Keratinocyte (primary cell): ENCODE measurements at regions not wholly inside any gene's neighbourhood (a gene's known extent, or its start where the extent isn't known, plus 50 kb on each side); places are given as distances from the start of the nearest gene placed in this dataset.

Source experiments
- CTCF ChIP-seq, 3 experiments: IDR thresholded peaks in 1 of 3; conservative IDR thresholded peaks in 1 of 3; optimal IDR thresholded peaks in 1 of 3; 2 replicates in 2 of 3; 3 replicates in 1 of 3; pipeline versions ENCODE3 to v1.5.1; 2011; ENCODE audit warnings: low read length in 3 of 3, mild to moderate bottlenecking in 3 of 3, moderate library complexity in 2 of 3, control low read depth in 1 of 3, inconsistent platforms in 1 of 3; ENCODE audit not compliant: insufficient read depth in 2 of 3; ENCODE audit errors: extremely low read depth in 1 of 3
- EZH2 ChIP-seq: IDR thresholded peaks from one replicate; pipeline ENCODE4 v1.6.1; 2012; ENCODE audit warnings: inconsistent platforms, mild to moderate bottlenecking, low read length, moderate library complexity

- TF ChIP-seq CTCF (optimal IDR thresholded peaks at IDR 0.05 in 1 of 3, IDR thresholded peaks at IDR 0.05 in 1 of 3, conservative IDR thresholded peaks at IDR 0.05 in 1 of 3; ENCODE audit: extremely low read depth in 1 of 3, insufficient read depth in 2 of 3, low read length in 3 of 3) (no peak), EZH2 (no peak)
Measured at GRCh38 chr3:146953511-146953981, 348.4 kb upstream of the PLSCR5 start.
